AG20443 (cell line): ENCODE measurements at regions not wholly inside any gene's neighbourhood (a gene's known extent, or its start where the extent isn't known, plus 50 kb on each side); places are given as distances from the start of the nearest gene placed in this dataset.
"Not testable (repeated sequence)": the region's sequence is repeated elsewhere in the genome, so short reads cannot be mapped to it uniquely, and the experiment has no call there.

ENCODE experiments used
- DNase-seq: peaks from one replicate; pipeline ENCODE4 v3.0.0; 2012; ENCODE audit warnings: low spot score, mixed read lengths

GRCh38 chr2:52542297-52542696 lies 1225.3 kb upstream of the CHAC2 start:
- no peak for DNase-seq

- DNase-seq = no peak
Observed at GRCh38 chr2:52539026-52539970, 1228.3 kb upstream of the CHAC2 start.

- DNase-seq = no peak
Observed at GRCh38 chr2:52537588-52537987, 1230.0 kb upstream of the CHAC2 start.

- no peak for DNase-seq
Observed at GRCh38 chr2:52536929-52537460, 1230.6 kb upstream of the CHAC2 start.

- DNase-seq = no peak
Observed at GRCh38 chr2:52532956-52533355, 1234.6 kb upstream of the CHAC2 start.

- DNase-seq = no peak
Observed at GRCh38 chr2:52526735-52527134, 1240.9 kb upstream of the CHAC2 start.

- no peak for DNase-seq
Observed at GRCh38 chr2:52520644-52521043, 1247.0 kb upstream of the CHAC2 start.

- no peak for DNase-seq
Observed at GRCh38 chr2:52518678-52519077, 1248.9 kb upstream of the CHAC2 start.

- DNase-seq = no peak
Observed at GRCh38 chr2:52512760-52513159, 1254.8 kb upstream of the CHAC2 start.

GRCh38 chr2:52510432-52510831 lies 1257.2 kb upstream of the CHAC2 start:
- DNase-seq = no peak

GRCh38 chr2:52502476-52502860 lies 1265.1 kb upstream of the CHAC2 start:
- DNase-seq = no peak

- DNase-seq = no peak
Observed at GRCh38 chr2:52501715-52502475, 1265.7 kb upstream of the CHAC2 start.

- no peak for DNase-seq
Observed at GRCh38 chr2:52500561-52500960, 1267.0 kb upstream of the CHAC2 start.

- DNase-seq = no peak
Observed at GRCh38 chr2:52498077-52498750, 1269.4 kb upstream of the CHAC2 start.

- DNase-seq = no peak
Observed at GRCh38 chr2:52495816-52496215, 1271.8 kb upstream of the CHAC2 start.

GRCh38 chr2:52477166-52477565 lies 1290.4 kb upstream of the CHAC2 start:
- no peak for DNase-seq

GRCh38 chr2:52475590-52475989 lies 1292.0 kb upstream of the CHAC2 start:
- DNase-seq = no peak

- no peak for DNase-seq
Observed at GRCh38 chr2:52474091-52474490, 1293.5 kb upstream of the CHAC2 start.

- no peak for DNase-seq
Observed at GRCh38 chr2:52473526-52473925, 1294.1 kb upstream of the CHAC2 start.

GRCh38 chr2:52470457-52470856 lies 1297.1 kb upstream of the CHAC2 start:
- not testable (repeated sequence) for DNase-seq

GRCh38 chr2:52467189-52467588 lies 1300.4 kb upstream of the CHAC2 start:
- DNase-seq = no peak

- no peak for DNase-seq
Observed at GRCh38 chr2:52465287-52465686, 1302.3 kb upstream of the CHAC2 start.
